OCI-LY1 (cell line): ENCODE measurements at regions not wholly inside any gene's neighbourhood (a gene's known extent, or its start where the extent isn't known, plus 50 kb on each side); places are given as distances from the start of the nearest gene placed in this dataset.

ENCODE experiments used
- EZH2 ChIP-seq: fragments of 200-600 bp; sonication (generic), shearing (Covaris generic); IDR thresholded peaks from 2 replicates; pipeline ENCODE4 v1.8.0; 2017; ENCODE audit warnings: borderline replicate concordance, mixed run types, mild to moderate bottlenecking, antibody characterized with exemption, low read length, moderate library complexity, mixed read lengths
- TF ChIP-seq, protein P1 (sequence below): fragments of 200-600 bp; sonication (generic), shearing (Covaris generic); IDR thresholded peaks from 2 replicates; pipeline ENCODE4 v1.5.1; 2017; ENCODE audit warnings: mild to moderate bottlenecking, antibody characterized with exemption, low read length, moderate library complexity, mixed read lengths

GRCh38 chr5:74130155-74130897 lies 504.3 kb downstream of the ARHGEF28 start:
- TF ChIP-seq, protein P1, sequence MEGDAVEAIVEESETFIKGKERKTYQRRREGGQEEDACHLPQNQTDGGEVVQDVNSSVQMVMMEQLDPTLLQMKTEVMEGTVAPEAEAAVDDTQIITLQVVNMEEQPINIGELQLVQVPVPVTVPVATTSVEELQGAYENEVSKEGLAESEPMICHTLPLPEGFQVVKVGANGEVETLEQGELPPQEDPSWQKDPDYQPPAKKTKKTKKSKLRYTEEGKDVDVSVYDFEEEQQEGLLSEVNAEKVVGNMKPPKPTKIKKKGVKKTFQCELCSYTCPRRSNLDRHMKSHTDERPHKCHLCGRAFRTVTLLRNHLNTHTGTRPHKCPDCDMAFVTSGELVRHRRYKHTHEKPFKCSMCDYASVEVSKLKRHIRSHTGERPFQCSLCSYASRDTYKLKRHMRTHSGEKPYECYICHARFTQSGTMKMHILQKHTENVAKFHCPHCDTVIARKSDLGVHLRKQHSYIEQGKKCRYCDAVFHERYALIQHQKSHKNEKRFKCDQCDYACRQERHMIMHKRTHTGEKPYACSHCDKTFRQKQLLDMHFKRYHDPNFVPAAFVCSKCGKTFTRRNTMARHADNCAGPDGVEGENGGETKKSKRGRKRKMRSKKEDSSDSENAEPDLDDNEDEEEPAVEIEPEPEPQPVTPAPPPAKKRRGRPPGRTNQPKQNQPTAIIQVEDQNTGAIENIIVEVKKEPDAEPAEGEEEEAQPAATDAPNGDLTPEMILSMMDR = no peak
- TF ChIP-seq EZH2 = no peak
